MM.1S (cell line): ENCODE measurements at regions not wholly inside any gene's neighbourhood (a gene's known extent, or its start where the extent isn't known, plus 50 kb on each side); places are given as distances from the start of the nearest gene placed in this dataset.

Experiments used
- CTCF ChIP-seq: fragments of 300-600 bp; sonication (generic); IDR thresholded peaks from 2 replicates; pipeline ENCODE4 v1.5.1; 2016; ENCODE audit warnings: antibody characterized with exemption, low read length, mixed read lengths
- EZH2 ChIP-seq: fragments of 300-600 bp; sonication (generic); optimal IDR thresholded peaks from 2 replicates; pipeline ENCODE3; 2017; ENCODE audit warnings: low read depth, mild to moderate bottlenecking, antibody characterized with exemption, low read length, mixed read lengths
- EZH2phosphoT487 ChIP-seq: fragments of 300-600 bp; sonication (generic); IDR thresholded peaks from 2 replicates; pipeline ENCODE4 v1.6.1; 2018; ENCODE audit warnings: antibody characterized with exemption, low read length

GRCh38 chr7:46202379-46202778, 281.3 kb upstream of the IGFBP3 start:
- no peak for TF ChIP-seq CTCF
- no peak for TF ChIP-seq EZH2
- TF ChIP-seq EZH2phosphoT487 = no peak
